ENCODE measurements at regions not wholly inside any gene's neighbourhood (a gene's known extent, or its start where the extent isn't known, plus 50 kb on each side); places are given as distances from the start of the nearest gene placed in this dataset.

GRCh38 chr22:49646876-49647275 lies 180.8 kb downstream of the BRD1 start:
- TF ChIP-seq CTCF (IDR thresholded peaks at IDR 0.05): no peak
- no peak for TF ChIP-seq POLR2A (IDR thresholded peaks at IDR 0.05)

All from adrenal gland (tissue), 5 donors.